Right atrium auricular region (tissue), 2 donors: ENCODE measurements at regions not wholly inside any gene's neighbourhood (a gene's known extent, or its start where the extent isn't known, plus 50 kb on each side); places are given as distances from the start of the nearest gene placed in this dataset.

ENCODE experiments used
- DNase-seq: peaks from one replicate; pipeline ENCODE4 v3.0.0-alpha.2; 2019; ENCODE audit warnings: low spot score
- H3K27ac ChIP-seq, 2 donors: fragments of 200-600 bp; sonication (generic); 1 replicate in 1 of 2; 2 replicates in 1 of 2; pipeline ENCODE4 v1.5.1; 2016 to 2019
- H3K27me3 ChIP-seq, 2 donors: fragments of 200-600 bp; sonication (generic); one replicate each; pipeline versions ENCODE4 v1.5.1 to v1.6.0; 2017 to 2019
- H3K36me3 ChIP-seq: fragments of 200-600 bp; sonication (generic); one replicate; pipeline ENCODE4 v1.5.1; 2016
- H3K4me1 ChIP-seq, 2 donors: fragments of 200-600 bp; sonication (generic); one replicate each; pipeline versions ENCODE4 v1.5.1 to v1.6.0; 2017 to 2019
- H3K4me3 ChIP-seq, 2 donors: fragments of 200-600 bp; sonication (generic); 1 replicate in 1 of 2; 2 replicates in 1 of 2; pipeline ENCODE4 v1.5.1; 2017 to 2019; ENCODE audit warnings: mild to moderate bottlenecking in 1 of 2, moderate library complexity in 1 of 2
- H3K9me3 ChIP-seq, 2 donors: fragments of 200-600 bp; sonication (generic); one replicate each; pipeline ENCODE4 v1.5.1; 2019
- CTCF ChIP-seq, 2 donors: fragments of 200-600 bp; sonication (generic); IDR thresholded peaks; one replicate each; pipeline ENCODE4 v1.5.1; 2019; ENCODE audit warnings: antibody characterized with exemption in 2 of 2

- no peak for TF ChIP-seq CTCF (IDR thresholded peaks at IDR 0.05)
- H3K36me3 ChIP-seq, result no peaks in the 10 kb centered on the region
- no peak overlapping the region for H3K27ac ChIP-seq
These were observed 124.7 kb downstream of the TNFSF18 start for GRCh38 chr1:172926070-172926469.

GRCh38 chr1:172928412-172928811, 122.3 kb downstream of the TNFSF18 start:
- peaks cover 0 to 3% of the 10 kb centered on the region in 2 donors for H3K4me1 ChIP-seq
- no peak for DNase-seq
- H3K27ac ChIP-seq, result no peak overlapping the region
- no peaks in the 10 kb centered on the region for H3K36me3 ChIP-seq
- TF ChIP-seq CTCF (IDR thresholded peaks at IDR 0.05), result no peak
- no peak overlapping the region for H3K4me3 ChIP-seq
- H3K9me3 ChIP-seq, result no peaks in the 10 kb centered on the region
- no peaks in the 10 kb centered on the region for H3K27me3 ChIP-seq

More at GRCh38 chr1:172926070-172926469, 124.7 kb downstream of the TNFSF18 start:
- no peaks in the 10 kb centered on the region for H3K4me1 ChIP-seq
- DNase-seq, result no peak
- H3K9me3 ChIP-seq, result no peaks in the 10 kb centered on the region
- H3K27me3 ChIP-seq, result no peaks in the 10 kb centered on the region
- no peak overlapping the region for H3K4me3 ChIP-seq

GRCh38 chr1:172929006-172929405, 121.7 kb downstream of the TNFSF18 start:
- H3K27ac ChIP-seq, result no peak overlapping the region
- no peak for TF ChIP-seq CTCF (IDR thresholded peaks at IDR 0.05)
- DNase-seq, result no peak

GRCh38 chr1:172930142-172930541, 120.6 kb downstream of the TNFSF18 start:
- no peak overlapping the region for H3K4me3 ChIP-seq
- TF ChIP-seq CTCF (IDR thresholded peaks at IDR 0.05), result no peak
- H3K36me3 ChIP-seq, result no peaks in the 10 kb centered on the region
- H3K9me3 ChIP-seq, result no peaks in the 10 kb centered on the region
- H3K4me1 ChIP-seq, result peaks cover 0 to 15% of the 10 kb centered on the region in 2 donors
- H3K27me3 ChIP-seq, result no peaks in the 10 kb centered on the region
- DNase-seq, result no peak
- no peak overlapping the region for H3K27ac ChIP-seq

More at GRCh38 chr1:172929006-172929405, 121.7 kb downstream of the TNFSF18 start:
- H3K27me3 ChIP-seq, result no peaks in the 10 kb centered on the region
- peaks cover 0 to 9% of the 10 kb centered on the region in 2 donors for H3K4me1 ChIP-seq
- H3K9me3 ChIP-seq, result no peaks in the 10 kb centered on the region
- no peaks in the 10 kb centered on the region for H3K36me3 ChIP-seq
- no peak overlapping the region for H3K4me3 ChIP-seq

GRCh38 chr1:172931340-172931739, 119.4 kb downstream of the TNFSF18 start:
- H3K4me3 ChIP-seq, result no peak overlapping the region
- H3K27ac ChIP-seq, result no peak overlapping the region
- TF ChIP-seq CTCF (IDR thresholded peaks at IDR 0.05), result no peak
- H3K4me1 ChIP-seq, result peaks cover 0 to 15% of the 10 kb centered on the region in 2 donors
- no peaks in the 10 kb centered on the region for H3K9me3 ChIP-seq
- H3K27me3 ChIP-seq, result no peaks in the 10 kb centered on the region
- no peaks in the 10 kb centered on the region for H3K36me3 ChIP-seq
- no peak for DNase-seq

- TF ChIP-seq CTCF (IDR thresholded peaks at IDR 0.05), result no peak
- no peaks in the 10 kb centered on the region for H3K27me3 ChIP-seq
- no peaks in the 10 kb centered on the region for H3K9me3 ChIP-seq
These were observed 119.0 kb downstream of the TNFSF18 start for GRCh38 chr1:172931761-172932160.

More at GRCh38 chr1:172931761-172932160, 119.0 kb downstream of the TNFSF18 start:
- no peak overlapping the region for H3K27ac ChIP-seq
- H3K4me1 ChIP-seq, result peaks cover 0 to 15% of the 10 kb centered on the region in 2 donors
- DNase-seq, result no peak
- H3K36me3 ChIP-seq, result no peaks in the 10 kb centered on the region
- no peak overlapping the region for H3K4me3 ChIP-seq
